DOHH2 (cell line): ENCODE measurements at regions not wholly inside any gene's neighbourhood (a gene's known extent, or its start where the extent isn't known, plus 50 kb on each side); places are given as distances from the start of the nearest gene placed in this dataset.

Experiments
- CTCF ChIP-seq: fragments of 200-600 bp; sonication (generic); IDR thresholded peaks from one replicate; pipeline ENCODE4 v1.5.1; 2014; ENCODE audit warnings: antibody characterized with exemption, mild to moderate bottlenecking, low read depth, low read length; ENCODE audit not compliant: poor library complexity, severe bottlenecking
- EZH2phosphoT487 ChIP-seq: fragments of 200-600 bp; sonication (generic); IDR thresholded peaks from 2 replicates; pipeline ENCODE4 v1.6.1; 2017; ENCODE audit warnings: borderline replicate concordance, mild to moderate bottlenecking, antibody characterized with exemption, low read length, moderate library complexity, mixed read lengths

GRCh38 chr4:83660578-83660977, 124.7 kb downstream of the GPAT3 start:
- no peak for TF ChIP-seq CTCF
- TF ChIP-seq EZH2phosphoT487: no peak
